H4 (cell line): ENCODE measurements at regions not wholly inside any gene's neighbourhood (a gene's known extent, or its start where the extent isn't known, plus 50 kb on each side); places are given as distances from the start of the nearest gene placed in this dataset.
"Not testable (repeated sequence)": the region's sequence is repeated elsewhere in the genome, so short reads cannot be mapped to it uniquely, and the experiment has no call there.

Source experiments
- DNase-seq: peaks from one replicate; pipeline ENCODE4 v3.0.0-alpha.2; 2015; ENCODE audit warnings: low spot score

DNA sequence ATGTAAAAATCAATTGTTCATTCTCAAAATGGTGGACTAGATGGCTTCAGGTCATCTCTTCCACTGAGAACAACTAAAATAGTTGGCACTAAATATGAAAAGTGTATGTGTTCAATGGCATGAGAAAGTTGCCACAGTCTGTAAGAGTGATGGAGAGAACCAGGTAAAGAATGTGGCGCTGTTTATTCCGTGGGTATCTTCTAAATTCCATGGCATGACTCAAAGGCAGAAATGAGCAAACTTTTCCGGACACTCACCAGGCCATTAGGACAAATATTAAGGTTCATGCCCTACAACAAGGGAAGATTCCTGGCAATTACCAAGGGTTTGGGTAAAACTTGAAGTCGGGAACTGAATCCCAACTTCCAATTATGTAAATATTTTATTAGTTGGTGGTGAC is 825.4 kb upstream of the CDH6 start:
- DNase-seq = peak; percentile 58

DNA sequence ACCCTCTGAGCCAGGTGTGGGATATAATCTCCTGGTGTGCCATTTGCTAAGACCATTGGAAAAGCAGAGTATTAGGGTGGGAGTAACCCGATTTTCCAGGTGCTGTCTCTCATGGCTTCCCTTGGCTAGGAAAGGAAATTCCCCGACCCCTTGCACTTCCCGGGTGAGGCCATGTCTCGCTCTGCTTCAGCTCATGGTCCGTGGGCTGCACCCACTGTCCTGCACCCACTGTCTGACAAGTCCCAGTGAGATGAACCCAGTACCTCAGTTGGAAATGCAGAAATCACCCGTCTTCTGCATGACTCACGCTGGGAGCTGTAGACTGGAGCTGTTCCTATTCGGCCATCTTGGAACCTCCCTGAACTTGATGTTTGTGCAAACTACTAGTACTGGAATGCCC is 828.5 kb upstream of the CDH6 start:
- DNase-seq = not testable (repeated sequence)

DNA sequence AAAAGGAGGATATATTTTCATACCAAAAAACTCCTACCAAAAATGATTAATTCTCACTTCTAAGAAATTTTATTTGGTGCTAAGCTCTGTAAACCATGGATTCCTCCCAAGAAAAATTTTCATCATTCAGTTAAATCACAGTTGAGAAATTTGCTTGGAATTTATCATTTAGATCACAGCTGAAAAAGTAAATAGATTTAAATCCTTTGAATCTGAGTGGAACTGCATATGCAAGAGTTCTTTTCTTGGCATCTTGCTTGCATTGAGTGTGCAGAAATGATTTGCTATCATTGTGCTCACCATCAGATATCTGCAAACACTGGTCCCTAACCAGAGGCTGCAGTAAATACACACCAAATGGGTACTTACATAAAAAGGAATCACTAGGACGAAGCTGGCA is 836.1 kb upstream of the CDH6 start:
- DNase-seq = no peak

DNA sequence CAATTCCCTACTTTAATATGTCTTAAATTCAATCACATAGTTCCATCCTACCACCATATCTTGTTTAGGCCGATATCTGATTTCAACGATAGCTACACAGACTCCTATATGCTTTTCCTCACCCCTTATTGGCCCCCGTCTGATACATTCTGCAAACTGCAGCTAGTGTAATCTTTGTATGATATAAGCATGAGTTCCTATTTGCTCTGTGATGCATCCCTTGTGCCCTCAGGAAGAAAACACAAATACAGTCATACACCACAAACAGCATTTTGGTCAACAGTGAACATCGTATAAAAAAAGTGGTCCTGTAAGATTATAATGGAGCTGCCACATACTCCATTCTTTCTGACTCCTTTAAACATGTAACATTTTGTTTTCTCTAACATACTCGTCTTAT is 837.8 kb upstream of the CDH6 start:
- no peak for DNase-seq

DNA sequence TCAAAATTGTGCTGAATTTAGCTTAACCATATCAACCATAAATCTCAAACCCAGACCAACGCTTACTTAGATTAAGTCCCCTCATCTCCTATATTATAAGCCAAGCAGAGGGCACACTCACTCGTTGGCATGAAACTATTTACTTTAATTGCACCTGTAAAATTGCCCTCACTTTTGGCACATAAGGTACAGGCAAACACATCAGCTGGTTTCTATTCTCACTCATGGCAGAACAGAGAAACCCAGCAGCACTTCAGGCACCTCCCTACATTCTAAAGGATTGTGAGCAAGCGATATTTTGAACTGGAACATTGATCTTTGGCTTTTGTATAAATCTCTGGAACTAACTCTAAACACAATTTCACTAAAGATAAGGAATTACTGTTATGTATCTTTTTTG is 845.6 kb upstream of the CDH6 start:
- DNase-seq = no peak

DNA sequence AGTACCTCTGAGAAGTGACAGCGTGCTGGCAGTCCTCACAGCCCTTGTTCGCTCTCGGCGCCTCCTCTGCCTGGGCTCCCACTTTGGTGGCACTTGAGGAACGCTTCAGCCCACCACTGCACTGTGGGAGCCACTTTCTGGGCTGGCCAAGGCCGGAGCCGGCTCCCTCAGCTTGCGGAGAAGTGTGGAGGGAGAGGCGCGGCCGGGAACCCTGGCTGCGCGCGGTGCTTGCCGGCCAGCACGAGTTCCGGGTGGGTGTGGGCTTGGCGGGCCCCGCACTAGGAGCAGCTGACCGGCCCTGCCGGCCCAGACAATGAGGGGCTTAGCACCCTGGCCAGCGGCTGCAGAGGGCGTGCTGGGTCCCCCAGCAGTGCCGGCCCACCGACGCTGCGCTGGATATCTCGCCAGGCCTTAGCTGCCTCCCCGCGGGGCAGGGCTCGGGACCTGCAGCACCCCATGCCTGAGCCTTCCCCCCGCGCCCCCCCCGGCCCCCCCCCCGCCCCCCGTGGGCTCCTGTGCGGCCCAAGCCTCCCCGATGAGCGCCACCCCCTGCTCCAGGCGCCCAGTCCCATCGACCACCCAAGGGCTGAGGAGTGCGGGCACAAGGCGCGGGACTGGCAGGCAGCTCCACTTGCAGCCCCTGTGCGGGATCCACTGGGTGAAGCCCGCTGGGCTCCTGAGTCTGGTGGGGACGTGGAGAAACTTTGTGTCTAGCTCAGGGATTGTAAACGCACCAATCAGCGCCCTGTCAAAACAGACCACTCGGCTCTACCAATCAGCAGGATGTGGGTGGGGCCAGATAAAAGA is 847.7 kb upstream of the CDH6 start:
- DNase-seq = not testable (repeated sequence)

DNA sequence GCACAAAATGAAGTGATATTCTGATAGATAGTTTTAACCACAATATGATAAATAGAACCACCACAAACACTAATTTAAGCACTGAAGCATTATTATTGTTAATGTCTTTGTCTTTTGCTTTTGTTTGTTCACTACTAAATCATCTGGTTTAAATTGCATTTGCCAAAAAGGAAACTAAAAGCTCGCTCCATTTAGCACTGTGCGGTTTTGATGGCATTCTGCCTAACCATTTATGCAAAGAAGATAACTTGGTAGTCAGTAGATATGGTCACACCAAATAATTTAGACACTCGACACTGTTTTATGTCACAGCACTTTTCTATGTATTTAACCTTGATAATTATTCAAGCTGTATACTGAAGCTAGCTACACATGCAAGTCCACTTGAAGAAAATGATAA is 849.8 kb upstream of the CDH6 start:
- peak; percentile 53 for DNase-seq

DNA sequence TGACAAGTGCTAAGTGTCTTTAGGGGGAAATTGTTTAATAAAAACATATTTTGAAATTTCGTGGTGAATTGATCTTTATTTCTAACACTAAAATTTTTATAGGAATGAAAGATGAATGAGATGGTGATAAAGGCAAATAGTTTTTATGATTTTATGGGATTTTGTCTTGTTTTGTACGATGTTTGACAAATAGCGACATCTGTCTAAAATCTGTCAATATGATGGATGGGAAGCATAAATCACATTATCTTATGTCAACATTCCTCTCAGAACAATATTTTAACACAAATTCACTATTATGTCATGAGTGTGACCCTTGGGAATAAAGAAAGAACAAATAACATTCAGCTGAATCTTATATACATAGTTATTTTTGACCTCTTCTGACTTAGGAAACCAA is 852.0 kb upstream of the CDH6 start:
- DNase-seq = no peak

DNA sequence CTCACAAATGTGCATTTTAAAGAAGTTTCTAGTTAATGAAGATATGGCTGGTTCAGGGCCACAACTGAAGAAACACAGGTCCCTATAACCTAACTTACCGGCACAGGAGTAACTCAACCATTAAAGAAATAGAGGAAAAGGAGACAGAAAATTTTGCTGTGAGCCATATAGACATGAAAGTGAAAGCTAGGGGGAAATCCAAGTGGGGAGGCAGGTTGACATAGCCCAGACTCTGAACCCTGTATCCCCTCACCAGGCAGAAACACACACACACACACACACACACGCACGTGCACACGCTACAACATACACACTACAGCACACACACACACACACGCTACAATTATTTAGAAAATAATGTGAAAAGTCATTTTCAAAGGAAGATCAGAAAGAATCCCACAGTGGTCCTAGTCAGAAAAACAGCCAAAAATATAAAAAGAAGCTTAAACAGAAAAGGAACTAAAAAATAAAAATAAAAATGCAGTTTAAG is 856.4 kb upstream of the CDH6 start:
- DNase-seq = no peak

DNA sequence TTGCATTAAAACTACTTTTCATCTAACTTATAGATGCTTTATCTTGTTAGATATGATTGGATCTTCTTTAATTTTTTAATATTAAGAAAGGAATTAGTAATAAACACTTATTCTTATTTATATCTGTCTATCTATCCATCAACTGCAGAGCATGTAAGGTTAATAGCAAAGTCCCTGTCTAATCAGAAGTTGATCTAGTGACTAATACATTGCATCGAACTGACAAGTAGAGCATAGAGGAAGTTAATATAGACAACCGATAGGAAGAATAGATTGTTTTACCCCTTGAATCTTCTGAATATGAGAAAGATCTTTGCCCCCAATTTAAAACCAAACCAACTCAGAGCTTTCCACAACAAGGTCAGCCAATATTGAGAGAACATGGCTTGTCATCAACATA is 862.0 kb upstream of the CDH6 start:
- no peak for DNase-seq

DNA sequence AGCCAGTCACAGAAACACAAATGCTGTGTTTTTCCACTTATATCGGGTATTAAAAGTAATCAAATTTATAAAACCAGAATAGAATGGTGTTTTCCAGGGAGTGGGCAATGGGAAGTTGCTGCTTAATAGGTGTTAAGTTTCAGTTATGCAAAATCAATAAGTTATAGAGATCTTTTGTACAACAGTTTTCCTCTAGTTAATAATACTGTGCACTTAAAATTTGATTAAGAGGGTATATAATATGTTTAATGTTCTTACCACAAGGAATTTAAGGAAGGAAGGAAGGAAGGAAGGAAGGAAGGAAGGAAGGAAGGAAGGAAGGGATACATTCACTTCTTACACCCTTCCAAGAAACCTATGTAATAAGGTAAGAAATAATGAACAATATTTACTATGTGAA is 867.7 kb upstream of the CDH6 start:
- DNase-seq = no peak

DNA sequence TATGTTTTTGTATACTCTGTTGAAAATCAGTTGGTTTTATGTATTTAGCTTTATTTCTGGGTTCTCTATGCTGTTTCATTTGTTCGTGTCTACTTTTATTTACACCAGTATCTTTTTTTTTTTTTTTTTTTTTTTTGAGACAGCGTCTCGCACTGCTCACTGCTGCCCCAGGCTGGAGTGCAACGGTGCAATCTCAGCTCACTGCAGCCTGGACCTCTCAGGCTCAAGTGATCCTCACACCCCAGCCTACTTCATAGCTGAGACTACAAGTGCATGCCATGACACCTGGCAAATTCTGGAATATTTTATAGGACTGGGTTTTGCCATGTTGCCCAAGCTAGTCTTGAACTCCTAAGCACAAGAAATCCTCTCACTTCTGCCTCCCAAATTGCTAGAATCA is 869.4 kb upstream of the CDH6 start:
- DNase-seq = peak; percentile 32

DNA sequence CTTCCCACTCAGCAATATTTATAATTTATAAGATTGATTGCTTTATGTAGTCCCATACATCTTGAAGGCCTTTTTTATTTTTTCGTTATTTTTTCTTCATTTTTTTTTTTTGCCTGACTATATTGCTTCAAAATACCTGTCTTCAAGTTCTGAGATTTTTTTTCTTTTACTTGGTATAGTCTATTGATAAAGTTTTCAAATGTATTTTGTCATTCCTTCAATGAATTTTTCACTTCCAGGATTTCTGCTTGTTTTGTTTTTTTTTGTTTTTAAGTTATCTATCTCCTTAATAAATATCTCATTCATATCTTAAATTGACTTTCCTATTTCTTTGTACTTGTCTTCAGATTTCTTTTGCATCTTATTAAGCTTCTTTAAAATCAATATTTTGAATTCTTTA is 905.6 kb upstream of the CDH6 start:
- DNase-seq = no peak

DNA sequence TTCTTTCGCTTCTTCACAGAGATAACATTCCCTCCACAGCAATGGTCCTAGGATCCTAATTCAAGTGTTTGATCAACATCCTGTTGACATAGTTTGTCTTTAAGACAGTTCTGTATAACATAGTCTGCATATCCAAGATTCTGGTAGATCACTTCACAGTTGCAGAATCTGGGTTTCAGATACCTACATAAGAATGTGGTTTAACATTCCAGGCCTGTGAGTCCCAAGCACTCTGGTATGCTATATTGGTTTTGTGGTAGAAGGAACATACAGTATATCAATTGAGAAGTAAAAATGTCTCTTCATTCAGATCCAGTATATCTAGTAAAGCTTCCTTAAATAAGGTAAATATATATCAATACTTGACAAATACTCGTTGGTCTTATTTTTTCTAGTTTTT is 914.2 kb upstream of the CDH6 start:
- peak; percentile 68 for DNase-seq

DNA sequence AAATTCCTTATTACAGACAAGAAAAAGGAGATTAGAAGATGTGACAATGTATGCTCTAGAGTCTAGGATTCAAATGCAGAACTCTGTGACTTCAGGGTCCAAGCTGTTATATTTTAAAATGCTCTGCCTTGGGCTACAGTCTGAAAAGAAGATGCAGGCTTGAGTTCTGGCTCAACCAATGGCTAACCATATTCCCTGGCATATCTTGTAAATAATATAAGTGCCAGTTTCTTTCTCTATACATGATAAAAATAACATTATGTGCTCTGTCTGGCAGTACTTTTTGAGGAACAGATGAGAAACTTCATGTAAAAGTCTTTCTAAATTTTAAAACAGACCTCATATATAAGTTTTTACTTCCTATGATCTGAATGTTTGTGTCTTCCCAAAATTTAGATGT is 926.5 kb upstream of the CDH6 start:
- no peak for DNase-seq

DNA sequence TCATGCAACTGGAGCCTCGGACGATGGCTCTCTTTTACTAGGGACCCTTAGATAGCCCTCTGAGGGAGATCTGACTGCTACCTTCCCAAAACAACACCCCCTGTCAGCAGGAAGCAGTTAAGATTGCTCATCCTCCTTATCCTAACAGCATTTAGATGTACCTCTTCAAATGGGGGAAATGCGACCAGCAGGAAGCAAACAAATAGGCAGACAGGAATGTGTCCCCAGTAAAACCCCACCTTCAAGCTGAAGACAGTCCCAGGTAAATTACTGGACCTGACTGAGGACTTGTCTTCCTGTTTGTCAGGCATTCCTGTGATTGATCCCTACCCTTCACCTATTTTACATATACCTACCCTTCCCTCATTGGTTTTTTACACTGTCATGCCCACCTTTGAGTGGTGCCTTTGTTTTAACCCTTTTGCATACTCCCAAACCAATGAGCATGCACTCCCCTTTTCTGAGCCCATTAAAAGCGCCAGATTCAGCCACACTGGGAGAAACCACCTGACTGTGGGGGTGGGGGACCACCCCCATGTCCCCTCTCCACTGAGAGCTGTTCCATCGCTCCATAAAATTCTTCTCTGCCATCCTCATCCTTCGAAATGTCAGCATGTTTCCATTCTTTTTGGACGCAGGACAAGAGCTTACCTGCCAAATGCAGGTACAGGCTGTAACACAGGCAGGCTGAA is 954.0 kb upstream of the CDH6 start:
- DNase-seq = no peak

DNA sequence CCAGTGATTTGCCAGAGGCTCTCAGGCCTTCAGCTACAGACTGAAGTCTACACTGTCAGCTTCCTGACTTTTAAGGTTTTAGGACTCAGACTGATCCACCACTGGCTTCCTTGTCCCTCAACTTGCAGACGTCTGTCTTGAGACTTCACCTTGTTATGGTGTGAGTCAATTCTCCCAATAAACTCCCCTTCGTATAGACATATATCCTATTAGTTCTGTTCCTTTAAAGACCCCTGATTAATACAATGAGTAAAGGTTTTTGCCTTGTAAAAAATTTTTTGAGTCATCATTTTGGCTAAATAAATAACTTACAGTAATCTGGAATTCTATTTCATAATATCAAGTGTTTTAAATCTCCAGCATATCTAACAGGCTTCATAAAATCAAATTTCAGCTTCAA is 956.3 kb upstream of the CDH6 start:
- no peak for DNase-seq

DNA sequence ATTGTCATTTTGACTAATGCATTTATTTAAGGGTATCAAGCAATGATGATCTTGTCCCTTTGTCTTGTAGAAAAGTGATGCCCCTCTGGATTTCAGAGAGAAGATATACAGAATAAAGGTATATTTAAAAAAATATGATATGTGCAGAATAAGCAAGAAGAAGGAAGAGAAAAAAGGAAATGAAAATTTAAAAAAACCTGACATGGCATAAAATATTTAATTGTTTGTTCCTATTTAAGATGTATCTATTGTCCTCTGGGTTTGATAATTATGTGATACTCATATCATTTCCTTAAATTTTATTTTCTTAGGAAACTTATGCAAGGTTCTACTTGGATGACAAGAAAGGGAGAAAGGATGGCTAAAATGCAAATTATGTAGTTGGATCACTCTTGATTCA is 983.7 kb upstream of the CDH6 start:
- no peak for DNase-seq

DNA sequence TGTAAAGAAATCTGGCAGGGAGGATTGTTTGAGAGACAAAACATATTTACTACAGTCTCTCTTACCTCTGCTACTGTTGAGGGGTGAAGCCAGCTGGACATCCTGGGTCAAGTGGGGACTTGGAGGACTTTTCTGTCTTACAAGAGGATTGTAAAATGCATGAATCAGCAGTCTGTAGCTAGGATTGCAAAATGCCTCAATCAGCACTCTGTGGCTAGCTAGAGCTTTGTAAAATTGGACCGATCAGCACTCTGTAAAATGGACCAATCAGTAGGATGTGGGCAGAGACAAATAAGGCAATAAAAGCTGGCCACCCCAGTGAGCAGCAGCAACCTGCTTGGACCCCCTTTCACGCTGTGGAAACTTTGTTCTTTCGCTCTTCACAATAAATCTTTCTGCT is 995.8 kb upstream of the CDH6 start:
- peak; percentile 47 for DNase-seq

DNA sequence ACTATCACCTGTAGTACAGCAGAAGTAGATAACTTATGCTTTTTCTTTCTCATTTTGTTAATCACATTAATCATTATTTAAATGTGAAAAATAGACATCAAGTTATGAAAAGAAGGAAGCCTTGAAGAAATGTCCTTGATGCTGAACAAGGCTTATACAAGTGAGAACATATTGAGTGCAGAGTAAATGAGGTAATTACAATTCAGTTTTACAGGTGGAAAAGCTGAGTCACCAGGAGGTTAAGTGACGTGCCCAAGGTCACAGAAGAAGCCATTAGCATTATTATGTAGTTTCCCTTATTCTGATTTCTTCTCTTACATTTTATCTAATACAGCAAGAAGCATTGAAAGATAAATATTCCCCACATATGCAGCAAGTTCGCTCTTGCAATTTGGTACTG is 998.5 kb upstream of the CDH6 start:
- no peak for DNase-seq

DNA sequence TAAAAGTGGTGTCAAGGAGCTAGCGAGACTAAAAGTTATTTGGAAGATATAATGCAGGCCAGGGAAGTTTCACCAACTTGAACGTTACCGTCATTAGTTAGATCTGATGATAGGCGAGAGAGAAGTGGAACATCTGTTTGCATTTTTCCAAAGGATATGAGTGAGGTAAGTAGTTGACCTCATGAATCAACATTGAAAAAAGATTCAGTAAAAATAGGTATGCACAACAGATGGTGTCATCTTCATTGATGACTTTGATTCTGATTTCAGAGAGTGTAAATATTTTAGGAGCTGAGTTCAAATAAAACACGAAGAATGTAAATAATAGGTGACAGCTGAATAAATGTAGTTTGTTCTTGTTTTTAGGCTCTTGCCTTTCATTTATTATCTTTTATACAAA is 998.9 kb upstream of the CDH6 start:
- no peak for DNase-seq

DNA sequence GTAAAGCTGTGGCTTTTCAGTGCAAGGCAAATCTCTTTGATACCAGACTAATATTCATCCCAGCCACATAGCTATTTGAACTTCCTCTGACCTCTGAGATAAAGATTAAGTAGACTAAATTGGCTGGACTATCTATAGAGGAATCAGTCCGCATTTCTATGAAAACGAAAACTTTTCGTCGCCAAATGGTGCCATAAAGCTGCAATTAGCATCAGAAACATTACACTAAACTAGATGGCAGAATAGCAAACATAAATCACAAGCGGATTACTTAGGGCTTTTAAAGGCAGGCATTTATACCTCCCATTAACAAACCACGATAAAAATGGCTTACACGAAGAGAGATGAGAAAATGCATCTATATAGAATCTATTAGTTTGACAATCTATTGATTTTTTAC is 1009.7 kb upstream of the CDH6 start:
- DNase-seq = no peak

DNA sequence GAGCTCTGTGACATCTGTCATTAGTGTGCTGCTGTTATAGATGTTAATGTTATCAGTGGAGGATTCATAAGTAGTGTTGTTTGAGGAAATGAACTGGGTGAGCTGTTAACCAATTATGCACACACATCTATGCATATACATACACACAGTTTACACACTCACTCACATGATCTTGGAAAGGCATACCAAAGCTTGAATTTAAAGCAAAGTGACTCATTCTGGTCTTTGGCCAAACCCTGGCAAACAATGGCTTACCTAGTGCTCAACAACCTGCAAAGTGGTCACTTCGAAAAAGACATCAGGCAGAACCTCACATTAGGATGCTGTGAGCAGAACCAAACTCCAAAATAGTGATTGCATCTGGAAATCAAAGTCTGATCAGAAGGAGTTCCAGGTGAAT is 1037.3 kb upstream of the CDH6 start:
- DNase-seq = peak; percentile 19

DNA sequence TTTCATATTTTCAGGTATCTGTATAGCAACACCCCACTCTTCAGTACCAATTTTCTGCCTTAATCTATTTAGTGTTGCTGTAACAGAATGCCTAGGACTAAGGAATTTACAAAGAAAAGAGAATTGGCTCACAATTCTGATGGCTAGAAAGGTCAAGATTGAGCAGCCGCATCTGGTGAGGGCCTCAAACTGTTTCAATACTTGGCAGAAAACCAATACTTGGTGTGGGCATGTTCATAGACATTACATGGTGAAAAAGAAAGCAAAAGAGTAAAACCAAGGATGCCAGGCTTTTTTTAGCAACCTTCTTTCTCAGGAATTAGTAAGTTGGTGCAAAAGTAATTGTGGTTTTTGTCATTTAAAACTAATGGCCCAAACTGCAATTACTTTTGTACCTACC is 1041.1 kb upstream of the CDH6 start:
- DNase-seq = no peak
